NB4 (cell line): ENCODE measurements at regions not wholly inside any gene's neighbourhood (a gene's known extent, or its start where the extent isn't known, plus 50 kb on each side); places are given as distances from the start of the nearest gene placed in this dataset.

Experiments
- CTCF ChIP-seq: IDR thresholded peaks from one replicate; pipeline ENCODE4 v1.5.1; 2012; ENCODE audit warnings: low read depth, low read length
- MAX ChIP-seq: IDR thresholded peaks from 2 replicates; pipeline ENCODE4 v1.6.1; 2011; ENCODE audit warnings: low read depth, low read length
- MYC ChIP-seq: IDR thresholded peaks from 2 replicates; pipeline ENCODE4 v1.6.1; 2011; ENCODE audit warnings: low read depth, low read length
- POLR2A ChIP-seq: IDR thresholded peaks from 2 replicates; pipeline ENCODE4 v1.6.1; 2011; ENCODE audit warnings: mild to moderate bottlenecking; ENCODE audit not compliant: insufficient read length; ENCODE audit errors: extremely low read depth

- TF ChIP-seq CTCF (no peak), POLR2A (no peak), MAX (no peak), MYC (no peak)
These were observed 159.2 kb downstream of the SPRY1 start for GRCh38 chr4:123555807-123556273.
